ENCODE measurements at regions not wholly inside any gene's neighbourhood (a gene's known extent, or its start where the extent isn't known, plus 50 kb on each side); places are given as distances from the start of the nearest gene placed in this dataset.

DNA sequence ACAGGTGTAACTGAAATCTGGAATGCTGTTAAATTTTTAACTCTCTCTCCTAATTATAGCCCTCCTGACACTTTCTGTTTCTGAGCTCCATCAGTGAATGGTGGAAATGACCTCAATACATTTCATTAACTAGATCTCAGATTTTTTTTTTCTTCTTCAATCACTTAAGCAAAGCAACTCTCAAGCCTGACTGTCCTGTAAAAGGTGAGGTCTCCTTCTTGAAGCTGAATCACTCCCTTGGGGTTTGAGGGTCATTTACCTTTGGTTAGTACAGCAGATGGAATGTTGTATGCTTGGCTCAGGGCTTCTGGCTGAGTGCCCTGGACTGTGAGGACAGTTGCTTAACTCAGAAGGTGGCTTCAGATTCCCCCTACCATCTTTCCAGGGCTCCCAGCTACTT, 518.7 kb downstream of the PTPRC start:
- Mint-ChIP-seq H3K36me3 (ENCODE audit: low read depth) (no peaks in the 10 kb centered on the region), H3K27ac (ENCODE audit: unreplicated experiment) (no peak overlapping the region), H3K27me3 (ENCODE audit: low read depth) (no peaks in the 10 kb centered on the region), H3K4me1 (peaks cover 25% of the 10 kb centered on the region), H3K9me3 (peaks cover 5% of the 10 kb centered on the region), H3K4me3 (no peak overlapping the region)
- no peak for DNase-seq (ENCODE audit: low read depth, low spot score)
- TF ChIP-seq, protein P1, sequence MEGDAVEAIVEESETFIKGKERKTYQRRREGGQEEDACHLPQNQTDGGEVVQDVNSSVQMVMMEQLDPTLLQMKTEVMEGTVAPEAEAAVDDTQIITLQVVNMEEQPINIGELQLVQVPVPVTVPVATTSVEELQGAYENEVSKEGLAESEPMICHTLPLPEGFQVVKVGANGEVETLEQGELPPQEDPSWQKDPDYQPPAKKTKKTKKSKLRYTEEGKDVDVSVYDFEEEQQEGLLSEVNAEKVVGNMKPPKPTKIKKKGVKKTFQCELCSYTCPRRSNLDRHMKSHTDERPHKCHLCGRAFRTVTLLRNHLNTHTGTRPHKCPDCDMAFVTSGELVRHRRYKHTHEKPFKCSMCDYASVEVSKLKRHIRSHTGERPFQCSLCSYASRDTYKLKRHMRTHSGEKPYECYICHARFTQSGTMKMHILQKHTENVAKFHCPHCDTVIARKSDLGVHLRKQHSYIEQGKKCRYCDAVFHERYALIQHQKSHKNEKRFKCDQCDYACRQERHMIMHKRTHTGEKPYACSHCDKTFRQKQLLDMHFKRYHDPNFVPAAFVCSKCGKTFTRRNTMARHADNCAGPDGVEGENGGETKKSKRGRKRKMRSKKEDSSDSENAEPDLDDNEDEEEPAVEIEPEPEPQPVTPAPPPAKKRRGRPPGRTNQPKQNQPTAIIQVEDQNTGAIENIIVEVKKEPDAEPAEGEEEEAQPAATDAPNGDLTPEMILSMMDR (conservative IDR thresholded peaks at IDR 0.05): no peak

DNA sequence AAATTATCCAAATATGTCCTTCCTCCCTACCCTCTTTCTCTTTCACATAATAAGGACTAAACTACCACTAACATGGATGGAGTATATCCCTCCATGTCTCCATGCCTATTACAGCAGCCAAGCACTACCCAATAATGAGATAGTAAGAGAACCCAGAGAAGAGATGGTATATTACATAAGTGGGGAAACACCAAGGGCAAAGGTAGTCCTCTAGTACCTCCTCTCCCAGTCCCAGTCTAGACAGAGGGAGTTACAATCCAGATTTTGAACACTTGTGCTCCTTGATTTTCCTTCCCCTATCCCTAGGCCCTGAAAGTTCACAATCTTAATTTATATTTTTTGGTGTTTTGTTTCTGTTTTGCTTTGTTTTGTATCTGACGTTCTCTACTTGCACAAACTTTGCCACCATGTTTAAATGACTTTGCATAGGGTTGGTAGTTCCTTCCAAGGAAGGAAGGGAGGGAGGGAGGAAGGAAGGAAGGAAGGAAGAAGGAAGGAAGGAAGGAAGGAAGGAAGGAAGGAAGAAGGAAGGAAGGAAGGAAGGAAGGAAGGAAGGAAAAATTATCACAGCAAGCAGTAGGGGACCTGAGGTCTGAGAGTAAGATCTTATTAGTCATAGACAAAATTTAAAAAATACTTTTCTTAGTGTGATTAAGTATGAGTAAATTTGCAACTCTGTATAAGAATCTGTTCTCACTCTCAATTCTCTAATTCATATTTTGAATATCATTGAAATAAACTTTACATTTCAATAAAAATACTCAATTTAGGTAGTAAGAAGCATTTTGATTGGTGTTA, 521.9 kb downstream of the PTPRC start:
- H3K9me3 Mint-ChIP-seq: peaks cover 5% of the 10 kb centered on the region
- H3K4me3 Mint-ChIP-seq: no peak overlapping the region
- TF ChIP-seq, protein P1 (conservative IDR thresholded peaks at IDR 0.05): no peak
- H3K4me1 Mint-ChIP-seq: peaks cover 13% of the 10 kb centered on the region
- DNase-seq (ENCODE audit: low read depth, low spot score): no peak
- peak overlapping the region; percentile 20 for H3K27ac Mint-ChIP-seq (ENCODE audit: unreplicated experiment)
- H3K27me3 Mint-ChIP-seq (ENCODE audit: low read depth): no peaks in the 10 kb centered on the region
- H3K36me3 Mint-ChIP-seq (ENCODE audit: low read depth): no peaks in the 10 kb centered on the region

DNA sequence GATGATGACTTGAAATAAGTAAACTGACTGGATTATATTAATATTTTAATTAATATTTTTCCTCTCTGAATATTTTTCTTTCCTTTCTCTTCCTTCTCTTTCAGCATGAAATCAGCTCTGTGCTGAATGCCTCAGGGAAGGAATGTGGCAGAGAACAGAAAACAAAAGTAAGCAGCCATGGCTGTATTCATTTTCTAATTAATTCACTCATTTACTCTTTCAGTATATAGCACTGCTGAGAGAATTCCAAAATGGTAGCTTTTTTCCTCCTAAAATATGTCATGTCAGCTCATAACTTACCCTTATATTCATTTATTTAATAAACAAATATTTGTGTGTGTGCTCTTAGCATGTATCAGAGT, 522.5 kb downstream of the PTPRC start:
- TF ChIP-seq, protein P1 (conservative IDR thresholded peaks at IDR 0.05): no peak
- DNase-seq (ENCODE audit: low read depth, low spot score): no peak
- Mint-ChIP-seq H3K9me3 (peaks cover 5% of the 10 kb centered on the region), H3K27ac (ENCODE audit: unreplicated experiment) (no peak overlapping the region), H3K4me3 (no peak overlapping the region), H3K36me3 (ENCODE audit: low read depth) (no peaks in the 10 kb centered on the region), H3K4me1 (peaks cover 11% of the 10 kb centered on the region), H3K27me3 (ENCODE audit: low read depth) (no peaks in the 10 kb centered on the region)

DNA sequence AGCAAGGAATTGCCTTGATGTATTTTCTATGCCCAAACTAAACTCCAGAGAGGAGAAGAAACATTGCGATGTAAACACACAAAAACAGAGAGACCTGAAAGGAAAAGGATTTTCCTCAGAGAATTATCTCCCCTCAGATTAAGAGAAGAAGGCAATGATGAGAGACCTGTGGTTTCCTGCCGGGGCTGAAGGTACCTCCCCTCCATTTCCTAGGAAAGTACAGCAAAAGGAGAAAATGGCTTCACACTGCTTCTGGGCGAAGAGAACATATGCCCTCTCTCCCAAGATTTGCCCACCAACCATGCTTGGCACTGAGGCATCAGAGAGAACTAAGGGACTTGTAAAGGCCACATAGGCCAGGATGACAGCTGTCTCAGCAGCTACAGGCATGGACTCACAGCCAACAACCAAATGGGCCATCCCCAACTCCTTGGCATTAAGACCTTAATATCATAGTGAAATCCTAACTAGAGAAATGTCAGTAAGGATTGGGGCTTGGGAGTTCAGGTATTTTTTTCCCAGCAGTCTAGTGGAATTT, 523.0 kb downstream of the PTPRC start:
- Mint-ChIP-seq H3K27me3 (ENCODE audit: low read depth) (no peaks in the 10 kb centered on the region), H3K36me3 (ENCODE audit: low read depth) (no peaks in the 10 kb centered on the region), H3K27ac (ENCODE audit: unreplicated experiment) (peak overlapping the region; percentile 95), H3K9me3 (peaks cover 2% of the 10 kb centered on the region), H3K4me1 (peaks cover 11% of the 10 kb centered on the region), H3K4me3 (no peak overlapping the region)
- TF ChIP-seq, protein P1 (conservative IDR thresholded peaks at IDR 0.05): no peak
- DNase-seq (ENCODE audit: low read depth, low spot score): no peak

DNA sequence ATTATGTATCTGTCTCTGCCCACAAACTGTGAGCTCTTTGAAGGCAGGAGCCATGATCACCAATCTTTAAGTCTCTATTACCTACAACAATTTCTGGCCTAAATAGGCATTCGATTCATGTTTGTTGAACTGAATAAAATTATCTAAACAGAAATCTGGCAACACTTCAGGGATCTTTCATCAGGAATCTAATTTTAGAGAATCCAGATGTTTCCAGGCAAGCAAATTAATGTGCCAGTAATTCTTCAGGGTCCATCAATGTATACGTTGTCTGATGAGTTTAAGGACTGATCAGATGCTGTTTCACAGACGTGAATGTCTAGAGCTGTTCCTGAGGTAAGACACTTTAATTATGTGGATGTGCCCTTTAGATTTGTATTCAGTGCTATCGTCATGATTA, 524.4 kb downstream of the PTPRC start:
- Mint-ChIP-seq H3K27me3 (ENCODE audit: low read depth) (no peaks in the 10 kb centered on the region), H3K27ac (ENCODE audit: unreplicated experiment) (no peak overlapping the region), H3K36me3 (ENCODE audit: low read depth) (no peaks in the 10 kb centered on the region), H3K9me3 (peaks cover 2% of the 10 kb centered on the region), H3K4me3 (no peak overlapping the region), H3K4me1 (peaks cover 11% of the 10 kb centered on the region)
- TF ChIP-seq, protein P1 (conservative IDR thresholded peaks at IDR 0.05): no peak
- no peak for DNase-seq (ENCODE audit: low read depth, low spot score)

All from neural crest cell (in vitro differentiated cells).